ENCODE measurements at regions not wholly inside any gene's neighbourhood (a gene's known extent, or its start where the extent isn't known, plus 50 kb on each side); places are given as distances from the start of the nearest gene placed in this dataset.

GRCh38 chr4:63583007-63583406 is 826.2 kb downstream of the TECRL start:
- TF ChIP-seq, protein P1, sequence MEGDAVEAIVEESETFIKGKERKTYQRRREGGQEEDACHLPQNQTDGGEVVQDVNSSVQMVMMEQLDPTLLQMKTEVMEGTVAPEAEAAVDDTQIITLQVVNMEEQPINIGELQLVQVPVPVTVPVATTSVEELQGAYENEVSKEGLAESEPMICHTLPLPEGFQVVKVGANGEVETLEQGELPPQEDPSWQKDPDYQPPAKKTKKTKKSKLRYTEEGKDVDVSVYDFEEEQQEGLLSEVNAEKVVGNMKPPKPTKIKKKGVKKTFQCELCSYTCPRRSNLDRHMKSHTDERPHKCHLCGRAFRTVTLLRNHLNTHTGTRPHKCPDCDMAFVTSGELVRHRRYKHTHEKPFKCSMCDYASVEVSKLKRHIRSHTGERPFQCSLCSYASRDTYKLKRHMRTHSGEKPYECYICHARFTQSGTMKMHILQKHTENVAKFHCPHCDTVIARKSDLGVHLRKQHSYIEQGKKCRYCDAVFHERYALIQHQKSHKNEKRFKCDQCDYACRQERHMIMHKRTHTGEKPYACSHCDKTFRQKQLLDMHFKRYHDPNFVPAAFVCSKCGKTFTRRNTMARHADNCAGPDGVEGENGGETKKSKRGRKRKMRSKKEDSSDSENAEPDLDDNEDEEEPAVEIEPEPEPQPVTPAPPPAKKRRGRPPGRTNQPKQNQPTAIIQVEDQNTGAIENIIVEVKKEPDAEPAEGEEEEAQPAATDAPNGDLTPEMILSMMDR (conservative IDR thresholded peaks at IDR 0.05; ENCODE audit: low read depth, low read length): no peak
- DNase-seq (ENCODE audit: low read depth): no peak
- H3K4me3 ChIP-seq (ENCODE audit: low read depth, low read length): no peak overlapping the region

DNA sequence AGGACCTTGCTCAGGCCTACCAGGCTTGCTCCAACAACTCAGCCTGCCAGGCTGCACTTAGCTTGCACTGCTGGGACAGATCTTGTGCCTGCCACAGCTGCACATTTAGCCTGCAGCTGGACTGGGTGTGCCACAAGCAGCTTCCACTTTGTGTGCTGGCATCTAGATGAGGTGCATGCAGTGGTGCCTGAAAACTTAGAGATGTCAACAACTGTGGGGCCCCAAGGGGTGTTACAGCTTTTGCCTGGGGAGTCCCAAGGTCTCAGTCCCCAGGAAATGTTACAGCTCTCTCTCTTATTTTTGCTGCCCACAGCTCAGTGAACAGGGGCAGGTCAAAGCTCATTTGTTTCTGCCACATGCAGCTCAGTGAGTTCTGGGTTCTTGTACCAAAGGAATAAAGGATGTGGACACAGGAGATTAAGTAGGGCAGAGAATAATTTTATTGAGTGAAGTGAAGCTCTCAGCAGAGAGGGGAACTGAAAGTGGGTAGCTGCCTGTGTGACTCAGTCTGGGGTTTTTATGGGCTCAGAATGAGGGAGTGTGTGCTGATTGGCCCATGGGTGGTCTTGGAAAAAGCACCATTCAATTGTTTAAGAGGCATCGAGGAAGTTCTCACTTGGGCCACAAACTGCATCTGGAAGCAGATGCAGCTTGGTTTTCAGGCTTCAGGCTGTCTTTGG is 828.3 kb downstream of the TECRL start:
- TF ChIP-seq, protein P1 (conservative IDR thresholded peaks at IDR 0.05; ENCODE audit: low read depth, low read length): no peak
- no peak overlapping the region for H3K4me3 ChIP-seq (ENCODE audit: low read depth, low read length)
- DNase-seq (ENCODE audit: low read depth): no peak

GRCh38 chr4:63578383-63578782 is 830.9 kb downstream of the TECRL start:
- no peak for DNase-seq (ENCODE audit: low read depth)
- H3K4me3 ChIP-seq (ENCODE audit: low read depth, low read length): no peak overlapping the region
- TF ChIP-seq, protein P1 (conservative IDR thresholded peaks at IDR 0.05; ENCODE audit: low read depth, low read length): no peak

DNA sequence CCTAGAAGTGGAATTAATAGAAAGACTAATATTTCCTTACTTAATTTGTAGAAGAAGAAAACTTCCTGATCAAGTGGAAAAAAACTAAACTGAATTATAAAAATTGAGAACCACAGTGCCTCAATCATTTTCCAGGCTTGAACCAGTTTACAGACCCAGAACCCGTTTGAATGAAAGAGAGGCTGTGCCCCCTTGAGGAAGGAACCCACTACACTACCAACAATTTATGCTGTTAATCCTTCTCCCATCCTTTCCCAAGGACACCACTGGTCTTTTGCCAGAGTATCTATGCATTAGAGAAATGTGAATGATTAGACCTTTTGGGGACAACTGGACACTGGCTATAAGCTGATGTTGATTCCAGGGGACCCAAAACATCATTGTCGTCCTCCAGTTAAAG is 842.6 kb downstream of the TECRL start:
- no peak for DNase-seq (ENCODE audit: low read depth)

DNA sequence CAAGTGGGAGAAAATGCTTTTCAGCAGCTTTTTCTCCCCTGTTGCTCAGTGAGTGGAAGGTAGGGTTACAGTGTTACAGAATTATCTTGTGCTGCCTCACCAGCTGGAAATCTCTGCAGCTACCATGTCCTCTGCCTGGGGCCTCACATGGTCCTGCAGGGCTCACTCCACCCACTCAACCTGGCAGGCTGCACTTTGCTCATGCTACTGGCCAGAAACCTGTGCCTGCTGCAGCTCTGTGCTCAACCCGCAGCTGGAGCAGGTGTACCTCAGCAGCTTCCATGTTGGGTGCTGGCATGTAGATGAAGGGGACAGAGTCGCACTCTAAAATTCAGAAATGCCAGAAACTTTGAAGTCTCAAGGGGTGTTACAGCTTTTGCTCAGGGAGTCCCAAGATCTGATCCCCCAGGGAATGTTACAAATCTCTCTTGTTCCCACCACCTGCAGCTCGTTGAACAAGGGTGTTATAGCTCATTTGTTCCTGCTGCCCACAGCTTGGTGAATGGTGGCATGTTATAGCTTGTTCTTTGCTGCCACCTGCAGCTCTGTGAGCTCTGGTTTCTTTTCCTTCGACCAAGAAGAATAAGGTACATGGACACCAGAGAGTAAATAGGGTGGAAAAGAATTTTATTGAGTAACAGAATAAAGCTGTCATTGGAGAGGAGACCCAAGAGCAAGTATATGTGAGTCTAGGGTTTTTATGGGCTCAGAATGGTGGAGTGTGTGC is 845.8 kb downstream of the TECRL start:
- TF ChIP-seq, protein P1 (conservative IDR thresholded peaks at IDR 0.05; ENCODE audit: low read depth, low read length): no peak
- no peak for DNase-seq (ENCODE audit: low read depth)
- no peak overlapping the region for H3K4me3 ChIP-seq (ENCODE audit: low read depth, low read length)

More for the DNA sequence above, 842.6 kb downstream of the TECRL start:
- H3K4me3 ChIP-seq (ENCODE audit: low read depth, low read length): no peak overlapping the region
- TF ChIP-seq, protein P1 (conservative IDR thresholded peaks at IDR 0.05; ENCODE audit: low read depth, low read length): no peak

GRCh38 chr4:63558709-63559108 is 850.5 kb downstream of the TECRL start:
- H3K4me3 ChIP-seq (ENCODE audit: low read depth, low read length): no peak overlapping the region
- TF ChIP-seq, protein P1 (conservative IDR thresholded peaks at IDR 0.05; ENCODE audit: low read depth, low read length): no peak
- DNase-seq (ENCODE audit: low read depth): no peak

Data from choroid plexus epithelial cell (primary cell).